ENCODE measurements at regions not wholly inside any gene's neighbourhood (a gene's known extent, or its start where the extent isn't known, plus 50 kb on each side); places are given as distances from the start of the nearest gene placed in this dataset.
"Not testable (repeated sequence)": the region's sequence is repeated elsewhere in the genome, so short reads cannot be mapped to it uniquely, and the experiment has no call there.

GRCh38 chr15:66883284-66883911 is 181.4 kb downstream of the SMAD6 start:
- no peak for DNase-seq (ENCODE audit: low read depth)

GRCh38 chr15:66884115-66884622 is 181.2 kb upstream of the SMAD3 start:
- no peak for DNase-seq (ENCODE audit: low read depth)

- no peak for DNase-seq (ENCODE audit: low read depth)
Observed at GRCh38 chr15:66884661-66885237, 180.7 kb upstream of the SMAD3 start.

GRCh38 chr15:66885281-66885915 is 180.0 kb upstream of the SMAD3 start:
- DNase-seq (ENCODE audit: low read depth), result no peak

GRCh38 chr15:66886241-66886675 is 179.1 kb upstream of the SMAD3 start:
- DNase-seq (ENCODE audit: low read depth), result no peak

- DNase-seq (ENCODE audit: low read depth), result no peak
Observed at GRCh38 chr15:66886686-66887273, 178.6 kb upstream of the SMAD3 start.

- not testable (repeated sequence) for DNase-seq (ENCODE audit: low read depth)
Observed at GRCh38 chr15:66889298-66889697, 176.1 kb upstream of the SMAD3 start.

GRCh38 chr15:66891776-66892175 is 173.6 kb upstream of the SMAD3 start:
- DNase-seq (ENCODE audit: low read depth), result no peak

GRCh38 chr15:66893294-66893693 is 172.1 kb upstream of the SMAD3 start:
- no peak for DNase-seq (ENCODE audit: low read depth)

GRCh38 chr15:66894363-66894762 is 171.0 kb upstream of the SMAD3 start:
- DNase-seq (ENCODE audit: low read depth), result no peak

GRCh38 chr15:66894986-66895780 is 170.2 kb upstream of the SMAD3 start:
- DNase-seq (ENCODE audit: low read depth), result no peak

- no peak for DNase-seq (ENCODE audit: low read depth)
Observed at GRCh38 chr15:66895794-66896453, 169.5 kb upstream of the SMAD3 start.

GRCh38 chr15:66896611-66897010 is 168.8 kb upstream of the SMAD3 start:
- DNase-seq (ENCODE audit: low read depth), result no peak

- DNase-seq (ENCODE audit: low read depth), result no peak
Observed at GRCh38 chr15:66897416-66897815, 168.0 kb upstream of the SMAD3 start.

GRCh38 chr15:66897971-66898370 is 167.4 kb upstream of the SMAD3 start:
- no peak for DNase-seq (ENCODE audit: low read depth)

- DNase-seq (ENCODE audit: low read depth), result no peak
Observed at GRCh38 chr15:66898656-66899386, 166.6 kb upstream of the SMAD3 start.

GRCh38 chr15:66899555-66900350 is 165.6 kb upstream of the SMAD3 start:
- DNase-seq (ENCODE audit: low read depth), result no peak

- no peak for DNase-seq (ENCODE audit: low read depth)
Observed at GRCh38 chr15:66900586-66901310, 164.7 kb upstream of the SMAD3 start.

- DNase-seq (ENCODE audit: low read depth), result no peak
Observed at GRCh38 chr15:66901336-66902100, 163.9 kb upstream of the SMAD3 start.

Data from activated T-cell treated with anti-CD3 and anti-CD28 coated beads for 1 hour (primary cell).